GM23338 (cell line): ENCODE measurements at regions not wholly inside any gene's neighbourhood (a gene's known extent, or its start where the extent isn't known, plus 50 kb on each side); places are given as distances from the start of the nearest gene placed in this dataset.

Experiments used
- ATAC-seq: fragments of 200-7000 bp; cut with Tn5 transposase; 3 replicates; pipeline ENCODE4 v1.9.1; 2020
- DNase-seq: peaks from one replicate; pipeline ENCODE4 v3.0.0-alpha.2; 2015; ENCODE audit warnings: low spot score
- H2AFZ ChIP-seq: fragments of 200-600 bp; sonication (generic); 2 replicates; pipeline ENCODE4 v1.8.0; 2016; ENCODE audit warnings: antibody characterized with exemption, mild to moderate bottlenecking, moderate library complexity
- H3F3A ChIP-seq: fragments of 200-600 bp; sonication (generic); replicated peaks from 2 replicates; pipeline ENCODE4 v1.8.0; 2017; ENCODE audit warnings: antibody characterized with exemption, mixed run types, low read depth
- H3K27ac ChIP-seq: fragments of 200-600 bp; sonication (generic); 2 replicates; pipeline ENCODE4 v1.6.1; 2016; ENCODE audit warnings: low read depth
- H3K27me3 ChIP-seq: fragments of 200-600 bp; sonication (generic); 2 replicates; pipeline ENCODE4 v1.8.0; 2016; ENCODE audit warnings: mild to moderate bottlenecking, mixed run types, moderate library complexity; ENCODE audit not compliant: insufficient read depth
- H3K36me3 ChIP-seq: fragments of 200-600 bp; sonication (generic); 2 replicates; pipeline ENCODE4 v1.8.0; 2016; ENCODE audit warnings: mild to moderate bottlenecking; ENCODE audit not compliant: insufficient read depth
- H3K4me1 ChIP-seq: fragments of 200-600 bp; sonication (generic); 2 replicates; pipeline ENCODE4 v1.8.0; 2016; ENCODE audit warnings: mild to moderate bottlenecking, moderate library complexity; ENCODE audit not compliant: insufficient read depth
- H3K4me2 ChIP-seq: fragments of 200-600 bp; sonication (generic); 2 replicates; pipeline ENCODE4 v1.7.1; 2017; ENCODE audit warnings: mixed run types
- H3K4me3 ChIP-seq: fragments of 200-600 bp; sonication (generic); 2 replicates; pipeline ENCODE4 v1.6.1; 2016; ENCODE audit warnings: mixed run types
- H3K79me2 ChIP-seq: fragments of 200-600 bp; sonication (generic); replicated peaks from 2 replicates; pipeline ENCODE4 v1.8.0; 2017; ENCODE audit warnings: mild to moderate bottlenecking; ENCODE audit not compliant: insufficient read depth
- H3K9me2 ChIP-seq: fragments of 200-600 bp; sonication (generic); 2 replicates; pipeline ENCODE4 v1.8.0; 2017; ENCODE audit not compliant: insufficient read depth
- H4K20me1 ChIP-seq: fragments of 200-600 bp; sonication (generic); replicated peaks from 2 replicates; pipeline ENCODE4 v1.8.0; 2017; ENCODE audit warnings: mild to moderate bottlenecking; ENCODE audit not compliant: insufficient read depth
- H3K27ac Mint-ChIP-seq: 2 replicates; pipeline ENCODE4 v1.8.0; 2020; ENCODE audit warnings: inconsistent platforms, mild to moderate bottlenecking, moderate library complexity, mixed read lengths
- H3K27me3 Mint-ChIP-seq: 3 replicates; pipeline ENCODE4 v1.8.0; 2022; ENCODE audit warnings: low read depth, mild to moderate bottlenecking, moderate library complexity, mixed read lengths, inconsistent platforms; ENCODE audit not compliant: insufficient read depth, poor library complexity
- H3K36me3 Mint-ChIP-seq: 3 replicates; pipeline ENCODE4 v1.8.0; 2021; ENCODE audit warnings: low read depth, mild to moderate bottlenecking, inconsistent platforms, moderate library complexity, mixed read lengths
- H3K4me1 Mint-ChIP-seq: 3 replicates; pipeline ENCODE4 v1.8.0; 2020; ENCODE audit warnings: mild to moderate bottlenecking, inconsistent platforms, mixed read lengths
- H3K4me3 Mint-ChIP-seq: 3 replicates; pipeline ENCODE4 v1.8.0; 2021; ENCODE audit warnings: moderate library complexity, mild to moderate bottlenecking, inconsistent platforms, mixed read lengths
- H3K9me3 Mint-ChIP-seq: 3 replicates; pipeline ENCODE4 v1.8.0; 2020; ENCODE audit warnings: moderate library complexity, mild to moderate bottlenecking, inconsistent platforms, mixed read lengths
- CREB1 ChIP-seq: fragments of 250-450 bp; sonication (Bioruptor Pico); IDR thresholded peaks from 2 replicates; pipeline ENCODE4 v1.5.0; 2020; ENCODE audit warnings: low read depth, mild to moderate bottlenecking, moderate library complexity
- CTCF ChIP-seq, 2 experiments: fragments of 200-600 bp in 1 of 2; sonication (generic) in 1 of 2; conservative IDR thresholded peaks; 2 replicates each; pipeline versions ENCODE4 v1.5.1 to v1.6.1; 2016 to 2017; ENCODE audit warnings: antibody characterized with exemption in 2 of 2, low read depth in 2 of 2, mild to moderate bottlenecking in 2 of 2, moderate library complexity in 1 of 2
- ZNF462 ChIP-seq: fragments of 250-450 bp; sonication (Bioruptor Pico); IDR thresholded peaks from 2 replicates; pipeline ENCODE4 v1.5.0; 2020; ENCODE audit warnings: mild to moderate bottlenecking, moderate library complexity
- TF ChIP-seq, protein P1 (sequence below): IDR thresholded peaks from one replicate; pipeline ENCODE4 v1.6.1; 2018; ENCODE audit warnings: antibody characterized with exemption; ENCODE audit not compliant: unreplicated experiment
- TF ChIP-seq, protein P2 (sequence below): IDR thresholded peaks from 2 replicates; pipeline ENCODE4 v1.6.1; 2016; ENCODE audit warnings: antibody characterized with exemption

- ATAC-seq (no peak), DNase-seq (no peak)
- Mint-ChIP-seq H3K4me1 (peaks cover 23% of the 10 kb centered on the region), H3K27me3 (no peaks in the 10 kb centered on the region), H3K27ac (no peak overlapping the region), H3K4me3 (no peak overlapping the region), H3K36me3 (no peaks in the 10 kb centered on the region), H3K9me3 (no peaks in the 10 kb centered on the region)
- H3K4me2 ChIP-seq, result no peak overlapping the region
- H2AFZ ChIP-seq, result no peak overlapping the region
- H3K4me3 ChIP-seq, result no peak overlapping the region
- H4K20me1 ChIP-seq, result no peaks in the 10 kb centered on the region
- TF ChIP-seq ZNF462 (CRISPR knock-in tag), result no peak
- TF ChIP-seq CREB1 (CRISPR knock-in tag), result no peak
- TF ChIP-seq, protein P1, sequence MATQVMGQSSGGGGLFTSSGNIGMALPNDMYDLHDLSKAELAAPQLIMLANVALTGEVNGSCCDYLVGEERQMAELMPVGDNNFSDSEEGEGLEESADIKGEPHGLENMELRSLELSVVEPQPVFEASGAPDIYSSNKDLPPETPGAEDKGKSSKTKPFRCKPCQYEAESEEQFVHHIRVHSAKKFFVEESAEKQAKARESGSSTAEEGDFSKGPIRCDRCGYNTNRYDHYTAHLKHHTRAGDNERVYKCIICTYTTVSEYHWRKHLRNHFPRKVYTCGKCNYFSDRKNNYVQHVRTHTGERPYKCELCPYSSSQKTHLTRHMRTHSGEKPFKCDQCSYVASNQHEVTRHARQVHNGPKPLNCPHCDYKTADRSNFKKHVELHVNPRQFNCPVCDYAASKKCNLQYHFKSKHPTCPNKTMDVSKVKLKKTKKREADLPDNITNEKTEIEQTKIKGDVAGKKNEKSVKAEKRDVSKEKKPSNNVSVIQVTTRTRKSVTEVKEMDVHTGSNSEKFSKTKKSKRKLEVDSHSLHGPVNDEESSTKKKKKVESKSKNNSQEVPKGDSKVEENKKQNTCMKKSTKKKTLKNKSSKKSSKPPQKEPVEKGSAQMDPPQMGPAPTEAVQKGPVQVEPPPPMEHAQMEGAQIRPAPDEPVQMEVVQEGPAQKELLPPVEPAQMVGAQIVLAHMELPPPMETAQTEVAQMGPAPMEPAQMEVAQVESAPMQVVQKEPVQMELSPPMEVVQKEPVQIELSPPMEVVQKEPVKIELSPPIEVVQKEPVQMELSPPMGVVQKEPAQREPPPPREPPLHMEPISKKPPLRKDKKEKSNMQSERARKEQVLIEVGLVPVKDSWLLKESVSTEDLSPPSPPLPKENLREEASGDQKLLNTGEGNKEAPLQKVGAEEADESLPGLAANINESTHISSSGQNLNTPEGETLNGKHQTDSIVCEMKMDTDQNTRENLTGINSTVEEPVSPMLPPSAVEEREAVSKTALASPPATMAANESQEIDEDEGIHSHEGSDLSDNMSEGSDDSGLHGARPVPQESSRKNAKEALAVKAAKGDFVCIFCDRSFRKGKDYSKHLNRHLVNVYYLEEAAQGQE, result no peak
- TF ChIP-seq, protein P2, sequence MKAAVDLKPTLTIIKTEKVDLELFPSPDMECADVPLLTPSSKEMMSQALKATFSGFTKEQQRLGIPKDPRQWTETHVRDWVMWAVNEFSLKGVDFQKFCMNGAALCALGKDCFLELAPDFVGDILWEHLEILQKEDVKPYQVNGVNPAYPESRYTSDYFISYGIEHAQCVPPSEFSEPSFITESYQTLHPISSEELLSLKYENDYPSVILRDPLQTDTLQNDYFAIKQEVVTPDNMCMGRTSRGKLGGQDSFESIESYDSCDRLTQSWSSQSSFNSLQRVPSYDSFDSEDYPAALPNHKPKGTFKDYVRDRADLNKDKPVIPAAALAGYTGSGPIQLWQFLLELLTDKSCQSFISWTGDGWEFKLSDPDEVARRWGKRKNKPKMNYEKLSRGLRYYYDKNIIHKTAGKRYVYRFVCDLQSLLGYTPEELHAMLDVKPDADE, result no peak
- no peak for TF ChIP-seq CTCF (conservative IDR thresholded peaks at IDR 0.05; ENCODE audit: low read depth in 2 of 2)
- no peaks in the 10 kb centered on the region for H3K9me2 ChIP-seq
- H3F3A ChIP-seq, result no peaks in the 10 kb centered on the region
- H3K27ac ChIP-seq, result no peak overlapping the region
- H3K27me3 ChIP-seq, result no peaks in the 10 kb centered on the region
- H3K36me3 ChIP-seq, result no peaks in the 10 kb centered on the region
- H3K79me2 ChIP-seq, result no peaks in the 10 kb centered on the region
- H3K4me1 ChIP-seq, result peaks cover 15% of the 10 kb centered on the region; the same call in 1 of the 2 replicates
Observed at GRCh38 chr2:195029804-195030654, 627.0 kb upstream of the SLC39A10 start.
